A549 (cell line): ENCODE measurements at regions not wholly inside any gene's neighbourhood (a gene's known extent, or its start where the extent isn't known, plus 50 kb on each side); places are given as distances from the start of the nearest gene placed in this dataset.

Experiments used
- ATAC-seq, 2 experiments: fragments of 200-7000 bp in 1 of 2; fragments of >200 bp in 1 of 2; cut with Nextera tagmentation in 1 of 2; cut with Tn5 transposase in 1 of 2; 3 replicates each; pipeline versions ENCODE4 v1.8.0 to v1.9.1; 2018 to 2020; ENCODE audit warnings: mild to moderate bottlenecking in 1 of 2, moderate library complexity in 1 of 2
- CTCF ChIA-PET: fragments of 300-600 bp; sonication (Branson Sonifier 250); formaldehyde crosslinking; extraction: SDS; loops from one replicate; lab custom pipeline; 2021; ENCODE audit warnings: antibody characterized with exemption, inconsistent platforms; lab: Yijun Ruan, JAX
- POLR2A ChIA-PET: fragments of 350-600 bp; formaldehyde crosslinking; extraction: SDS; loops from one replicate; lab custom pipeline; 2021; ENCODE audit warnings: antibody characterized with exemption, inconsistent platforms; lab: Yijun Ruan, JAX
- DNase-seq, 2 experiments: peaks; one replicate each; pipeline versions ENCODE4 v3.0.0 to v3.0.0-alpha.2; 2011 to 2016; ENCODE audit warnings: low read depth in 1 of 2, low spot score in 1 of 2
- FAIRE-seq: peaks from 2 replicates; lab custom pipeline; 2011; peaks lifted over from hg19 to GRCh38; lab: Jason Lieb, UNC
- H3K27ac ChIP-seq, 2 experiments: fragments of >200 bp; sonication (Bioruptor Twin); formaldehyde crosslinking; 3 replicates each; pipeline ENCODE4 v1.5.1; 2016 to 2017
- H3K4me1 ChIP-seq: fragments of >200 bp; sonication (Bioruptor Twin); formaldehyde crosslinking; 3 replicates; pipeline ENCODE4 v1.6.1; 2016
- H3K4me2 ChIP-seq: fragments of >200 bp; sonication (Bioruptor Twin); formaldehyde crosslinking; 3 replicates; pipeline ENCODE4 v1.6.1; 2016
- H3K4me3 ChIP-seq: fragments of >200 bp; sonication (Bioruptor Twin); formaldehyde crosslinking; 3 replicates; pipeline ENCODE4 v1.5.1; 2016
- H3K9me3 ChIP-seq: fragments of >200 bp; sonication (Bioruptor Twin); formaldehyde crosslinking; 3 replicates; pipeline ENCODE4 v1.6.1; 2016
- CEBPB ChIP-seq, 2 experiments: fragments of >200 bp in 1 of 2; sonication (Bioruptor Twin) in 1 of 2; formaldehyde crosslinking in 1 of 2; IDR thresholded peaks; 2 replicates each; pipeline ENCODE4 v1.6.1; 2012 to 2016
- CHD2 ChIP-seq: fragments of 150-350 bp; IDR thresholded peaks from 2 replicates; pipeline ENCODE4 v1.6.1; 2014; ENCODE audit warnings: low read length; ENCODE audit not compliant: partially characterized antibody
- E2F6 ChIP-seq: IDR thresholded peaks from 2 replicates; pipeline ENCODE4 v1.6.1; 2012; ENCODE audit warnings: low read depth, borderline replicate concordance
- FOSB ChIP-seq: fragments of 250-450 bp; sonication (Bioruptor Pico); IDR thresholded peaks from 2 replicates; pipeline ENCODE4 v1.5.0; 2020; ENCODE audit warnings: mild to moderate bottlenecking, moderate library complexity
- FOSL2 ChIP-seq, 2 experiments: fragments of 450-650 bp in 1 of 2; fragments of >200 bp in 1 of 2; sonication (Bioruptor Twin) in 1 of 2; formaldehyde crosslinking; IDR thresholded peaks; 2 replicates each; pipeline versions ENCODE4 v1.5.0 to v1.6.1; 2016 to 2020; ENCODE audit warnings: mild to moderate bottlenecking in 1 of 2, moderate library complexity in 1 of 2
- FOXS1 ChIP-seq: fragments of 250-450 bp; sonication (Bioruptor Pico); IDR thresholded peaks from 2 replicates; pipeline ENCODE4 v1.5.0; 2020; ENCODE audit warnings: mild to moderate bottlenecking, moderate library complexity
- GATA3 ChIP-seq: IDR thresholded peaks from 2 replicates; pipeline ENCODE4 v1.6.1; 2012; ENCODE audit warnings: borderline replicate concordance
- HES2 ChIP-seq: fragments of >200 bp; sonication (Bioruptor Twin); formaldehyde crosslinking; IDR thresholded peaks from 2 replicates; pipeline ENCODE4 v1.6.1; 2016
- HMGXB4 ChIP-seq: fragments of 250-450 bp; sonication (Bioruptor Pico); IDR thresholded peaks from 2 replicates; pipeline ENCODE4 v1.5.0; 2021; ENCODE audit warnings: mild to moderate bottlenecking, moderate library complexity, borderline replicate concordance
- HOXB13 ChIP-seq: fragments of 250-450 bp; sonication (Bioruptor Pico); IDR thresholded peaks from 2 replicates; pipeline ENCODE4 v1.5.0; 2020; ENCODE audit warnings: low read depth, mild to moderate bottlenecking, moderate library complexity
- MAZ ChIP-seq: fragments of 150-350 bp; IDR thresholded peaks from 2 replicates; pipeline ENCODE4 v1.6.1; 2014; ENCODE audit warnings: antibody characterized with exemption, low read depth, low read length, borderline replicate concordance
- MYC ChIP-seq: IDR thresholded peaks from 2 replicates; pipeline ENCODE4 v1.6.1; 2012; ENCODE audit warnings: mild to moderate bottlenecking, inconsistent platforms, low read length, improper control_type of control experiment, borderline replicate concordance
- NFE2L2 ChIP-seq: fragments of 150-350 bp; conservative IDR thresholded peaks from 2 replicates; pipeline ENCODE4 v1.6.1; 2014; ENCODE audit warnings: low read length
- RAD21 ChIP-seq, 2 experiments: fragments of >200 bp in 1 of 2; sonication (Bioruptor Twin) in 1 of 2; formaldehyde crosslinking in 1 of 2; IDR thresholded peaks in 1 of 2; conservative IDR thresholded peaks in 1 of 2; 2 replicates in 1 of 2; 3 replicates in 1 of 2; pipeline ENCODE4 v1.6.1; 2012 to 2018; ENCODE audit warnings: inconsistent platforms in 1 of 2
- RCOR1 ChIP-seq: fragments of 150-350 bp; IDR thresholded peaks from 2 replicates; pipeline ENCODE4 v1.6.1; 2014; ENCODE audit warnings: antibody characterized with exemption, low read length, low read depth
- TFCP2L1 ChIP-seq: fragments of 250-450 bp; sonication (Bioruptor Pico); IDR thresholded peaks from 2 replicates; pipeline ENCODE4 v1.5.0; 2021; ENCODE audit warnings: mild to moderate bottlenecking
- USF2 ChIP-seq: fragments of 450-650 bp; IDR thresholded peaks from 2 replicates; pipeline ENCODE4 v1.6.1; 2014; ENCODE audit warnings: antibody characterized with exemption
- ZSCAN20 ChIP-seq: fragments of 250-450 bp; sonication (Bioruptor Pico); IDR thresholded peaks from 2 replicates; pipeline ENCODE4 v1.8.0; 2022; ENCODE audit warnings: mild to moderate bottlenecking, moderate library complexity
- WGBS: methylation state at CpG from one replicate; pipeline ENCODE4 v1.1.6; 2017; ENCODE audit errors: missing lambda C conversion rate; 5-methylcytosine and 5-hydroxymethylcytosine counted together

- ATAC-seq (no peak), FAIRE-seq (no peak), DNase-seq (no peak)
- CTCF ChIA-PET = no interaction called here
- POLR2A ChIA-PET = no interaction called here
- peak overlapping the region in 1 of 2 experiments; percentile 61; a peak in 2 of 6 replicates for H3K27ac ChIP-seq
- peaks cover 14% of the 10 kb centered on the region for H3K4me1 ChIP-seq
- WGBS = 79% methylated on average over 12 of the region's 13 CpGs
- H3K4me2 ChIP-seq = no peak overlapping the region
- H3K4me3 ChIP-seq = no peak overlapping the region
- no peaks in the 10 kb centered on the region for H3K9me3 ChIP-seq
- TF ChIP-seq HMGXB4 (no peak), HOXB13 (CRISPR knock-in tag) (no peak), HES2 (no peak), CEBPB (IDR thresholded peaks at IDR 0.05) (no peak), RCOR1 (no peak), MYC (no peak), NFE2L2 (no peak), FOSB (no peak), ZSCAN20 (CRISPR knock-in tag) (no peak), CHD2 (no peak), GATA3 (no peak), MAZ (no peak), RAD21 (conservative IDR thresholded peaks at IDR 0.05 in 1 of 2, IDR thresholded peaks at IDR 0.05 in 1 of 2) (no peak)
These were observed 472.3 kb downstream of the MN1 start for GRCh38 chr22:27329131-27329850.

- whole genome bisulfite sequencing = 82% methylated on average over 3 of the region's 3 CpGs
- DNase-seq (no peak), ATAC-seq (no peak), FAIRE-seq (no peak)
- H3K27ac ChIP-seq = peak overlapping the region; percentile 16 to 85; a peak in 4 of 6 replicates
- POLR2A ChIA-PET = no interaction called here
- H3K4me1 ChIP-seq = peaks cover 14% of the 10 kb centered on the region
- H3K4me2 ChIP-seq = no peak overlapping the region
- no peak for TF ChIP-seq E2F6
- TF ChIP-seq FOSL2 (IDR thresholded peaks at IDR 0.05) = no peak
- TF ChIP-seq FOSL2 (CRISPR knock-in tag; IDR thresholded peaks at IDR 0.05) = no peak
- no peak for TF ChIP-seq TFCP2L1 (CRISPR knock-in tag)
- TF ChIP-seq USF2 = no peak
- no peak for TF ChIP-seq FOXS1 (CRISPR knock-in tag)
- TF ChIP-seq RAD21 (conservative IDR thresholded peaks at IDR 0.05 in 1 of 2, IDR thresholded peaks at IDR 0.05 in 1 of 2) = no peak
- TF ChIP-seq, all 56 proteins: peak for 0
- H3K4me3 ChIP-seq = no peak overlapping the region
- H3K9me3 ChIP-seq = no peaks in the 10 kb centered on the region
- CTCF ChIA-PET = no interaction called here
These were observed 471.4 kb downstream of the MN1 start for GRCh38 chr22:27329966-27330645.
